NCI-H2171 treated with DMSO at 0.1 percent for 48 hours (cell line): ENCODE measurements at regions not wholly inside any gene's neighbourhood (a gene's known extent, or its start where the extent isn't known, plus 50 kb on each side); places are given as distances from the start of the nearest gene placed in this dataset.
A peak's percentile ranks its signal among the peaks of the same experiment; 100 is the strongest.

Experiments used
- DNase-seq: peaks from one replicate; lab custom pipeline; 2025; lab: John Stamatoyannopoulos, UW

- DNase-seq: peak; percentile 20
These were observed 446.2 kb downstream of the PIK3C3 start for GRCh38 chr18:42401131-42401673.

- DNase-seq: no peak
These were observed 449.1 kb downstream of the PIK3C3 start for GRCh38 chr18:42404151-42404550.

- DNase-seq: no peak
These were observed 454.0 kb downstream of the PIK3C3 start for GRCh38 chr18:42409005-42409404.

GRCh38 chr18:42412281-42412680 is 457.2 kb downstream of the PIK3C3 start:
- no peak for DNase-seq

- DNase-seq: no peak
These were observed 457.9 kb downstream of the PIK3C3 start for GRCh38 chr18:42412896-42413295.

GRCh38 chr18:42413870-42414269 is 458.8 kb downstream of the PIK3C3 start:
- no peak for DNase-seq

- DNase-seq: no peak
These were observed 459.9 kb downstream of the PIK3C3 start for GRCh38 chr18:42414756-42415454.

- DNase-seq: no peak
These were observed 462.2 kb downstream of the PIK3C3 start for GRCh38 chr18:42417189-42417588.

GRCh38 chr18:42418121-42418520 is 463.1 kb downstream of the PIK3C3 start:
- no peak for DNase-seq

- DNase-seq: no peak
These were observed 470.0 kb downstream of the PIK3C3 start for GRCh38 chr18:42425025-42425424.

GRCh38 chr18:42426496-42427015 is 471.5 kb downstream of the PIK3C3 start:
- no peak for DNase-seq

GRCh38 chr18:42429196-42429595 is 474.2 kb downstream of the PIK3C3 start:
- no peak for DNase-seq

GRCh38 chr18:42436222-42436765 is 481.3 kb downstream of the PIK3C3 start:
- DNase-seq: no peak

GRCh38 chr18:42437001-42437400 is 482.0 kb downstream of the PIK3C3 start:
- no peak for DNase-seq

- peak; percentile 5 for DNase-seq
These were observed 482.6 kb downstream of the PIK3C3 start for GRCh38 chr18:42437646-42438045.

GRCh38 chr18:42442656-42443055 is 487.6 kb downstream of the PIK3C3 start:
- no peak for DNase-seq

- no peak for DNase-seq
These were observed 489.3 kb downstream of the PIK3C3 start for GRCh38 chr18:42444349-42444748.

GRCh38 chr18:42445359-42445758 is 490.3 kb downstream of the PIK3C3 start:
- no peak for DNase-seq

GRCh38 chr18:42446195-42446594 is 491.2 kb downstream of the PIK3C3 start:
- DNase-seq: no peak

- no peak for DNase-seq
These were observed 492.7 kb downstream of the PIK3C3 start for GRCh38 chr18:42447688-42448087.

- no peak for DNase-seq
These were observed 503.2 kb downstream of the PIK3C3 start for GRCh38 chr18:42458226-42458625.

- DNase-seq: no peak
These were observed 504.8 kb downstream of the PIK3C3 start for GRCh38 chr18:42459873-42460272.

- DNase-seq: no peak
These were observed 516.9 kb downstream of the PIK3C3 start for GRCh38 chr18:42471885-42472284.
